Thymus (tissue), 11 donors: ENCODE measurements at regions not wholly inside any gene's neighbourhood (a gene's known extent, or its start where the extent isn't known, plus 50 kb on each side); places are given as distances from the start of the nearest gene placed in this dataset.

Experiments
- DNase-seq, 9 donors: peaks; one replicate each; pipeline ENCODE4 v3.0.0-alpha.2; 2013; ENCODE audit warnings: low spot score in 9 of 9, low read depth in 6 of 9, missing footprints in 1 of 9
- H3K27ac ChIP-seq, 2 donors: one replicate each; pipeline ENCODE4 v1.5.1; 2013; ENCODE audit warnings: control low read depth in 1 of 2, low read depth in 1 of 2, low read length in 1 of 2, mild to moderate bottlenecking in 1 of 2, moderate library complexity in 1 of 2
- H3K27me3 ChIP-seq, 2 donors: one replicate each; pipeline ENCODE4 v1.5.1; 2013; ENCODE audit warnings: low read length in 1 of 2; ENCODE audit not compliant: control insufficient read depth in 2 of 2, insufficient read depth in 1 of 2
- H3K36me3 ChIP-seq, 2 donors: one replicate each; pipeline ENCODE4 v1.5.1; 2013; ENCODE audit warnings: low read length in 1 of 2, mild to moderate bottlenecking in 1 of 2, moderate library complexity in 1 of 2; ENCODE audit not compliant: control insufficient read depth in 2 of 2, insufficient read depth in 2 of 2
- H3K4me1 ChIP-seq, 2 donors: one replicate each; pipeline ENCODE4 v1.5.1; 2013; ENCODE audit warnings: low read length in 2 of 2; ENCODE audit not compliant: control insufficient read depth in 2 of 2, insufficient read depth in 2 of 2
- H3K4me3 ChIP-seq, 2 donors: one replicate each; pipeline ENCODE4 v1.5.1; 2013; ENCODE audit warnings: low read length in 2 of 2, control low read depth in 1 of 2, mild to moderate bottlenecking in 1 of 2
- H3K9me3 ChIP-seq, 2 donors: one replicate each; pipeline ENCODE4 v1.5.1; 2013; ENCODE audit warnings: low read length in 1 of 2, mild to moderate bottlenecking in 1 of 2; ENCODE audit not compliant: control insufficient read depth in 2 of 2, insufficient read depth in 1 of 2
- WGBS: extraction: QIAGEN DNeasy Blood & Tissue Kit; methylation state at CpG from one replicate; pipeline ENCODE4 v1.1.7; 2013; 5-methylcytosine and 5-hydroxymethylcytosine counted together
- donor health status: healthy.

- H3K9me3 ChIP-seq: no peaks in the 10 kb centered on the region
- H3K27ac ChIP-seq: no peak overlapping the region
- no peaks in the 10 kb centered on the region for H3K27me3 ChIP-seq
- no peak for DNase-seq
- H3K36me3 ChIP-seq: no peaks in the 10 kb centered on the region
- no peaks in the 10 kb centered on the region for H3K4me1 ChIP-seq
- over 99% methylated on average over 2 of the region's 2 CpGs for WGBS
- no peak overlapping the region for H3K4me3 ChIP-seq
These were observed 722.5 kb downstream of the ETS1 start for GRCh38 chr11:127864861-127865260.

- Histone ChIP-seq H3K27ac (no peak overlapping the region), H3K36me3 (no peaks in the 10 kb centered on the region), H3K4me3 (no peak overlapping the region), H3K27me3 (no peaks in the 10 kb centered on the region), H3K9me3 (no peaks in the 10 kb centered on the region), H3K4me1 (no peaks in the 10 kb centered on the region)
- no peak for DNase-seq
- 90% methylated on average over 2 of the region's 2 CpGs for WGBS
These were observed 725.0 kb downstream of the ETS1 start for GRCh38 chr11:127862406-127862805.

GRCh38 chr11:127859941-127860354 is 727.4 kb downstream of the ETS1 start:
- H3K36me3 ChIP-seq: no peaks in the 10 kb centered on the region
- no peak overlapping the region for H3K4me3 ChIP-seq
- DNase-seq: no peak
- no peak overlapping the region for H3K27ac ChIP-seq
- no peaks in the 10 kb centered on the region for H3K27me3 ChIP-seq
- 94% methylated on average over 6 of the region's 6 CpGs for WGBS
- H3K4me1 ChIP-seq: no peaks in the 10 kb centered on the region
- no peaks in the 10 kb centered on the region for H3K9me3 ChIP-seq

GRCh38 chr11:127844876-127845275 is 742.5 kb downstream of the ETS1 start:
- Histone ChIP-seq H3K9me3 (no peaks in the 10 kb centered on the region), H3K4me3 (no peak overlapping the region), H3K36me3 (no peaks in the 10 kb centered on the region), H3K27ac (no peak overlapping the region), H3K4me1 (no peaks in the 10 kb centered on the region), H3K27me3 (no peaks in the 10 kb centered on the region)
- no peak for DNase-seq
- WGBS: 93% methylated on average over 4 of the region's 4 CpGs

- H3K27me3 ChIP-seq: no peaks in the 10 kb centered on the region
- H3K4me3 ChIP-seq: no peak overlapping the region
- no peaks in the 10 kb centered on the region for H3K36me3 ChIP-seq
- WGBS: 46% methylated on average over 12 of the region's 12 CpGs
- H3K27ac ChIP-seq: no peak overlapping the region
- H3K9me3 ChIP-seq: no peaks in the 10 kb centered on the region
- peak in 8 of 9 donors; percentile 21 to 66 (median 40) for DNase-seq
- H3K4me1 ChIP-seq: no peaks in the 10 kb centered on the region
These were observed 743.6 kb downstream of the ETS1 start for GRCh38 chr11:127843483-127844396.

GRCh38 chr11:127825183-127825582 is 762.2 kb downstream of the ETS1 start:
- no peaks in the 10 kb centered on the region for H3K27me3 ChIP-seq
- no peaks in the 10 kb centered on the region for H3K36me3 ChIP-seq
- DNase-seq: no peak
- H3K4me3 ChIP-seq: no peak overlapping the region
- H3K9me3 ChIP-seq: no peaks in the 10 kb centered on the region
- 95% methylated on average over 4 of the region's 4 CpGs for WGBS
- no peaks in the 10 kb centered on the region for H3K4me1 ChIP-seq
- H3K27ac ChIP-seq: no peak overlapping the region

- WGBS: 83% methylated on average over 3 of the region's 3 CpGs
These were observed 768.7 kb downstream of the ETS1 start for GRCh38 chr11:127818625-127819024.

GRCh38 chr11:127816962-127817361 is 770.4 kb downstream of the ETS1 start:
- WGBS: 91% methylated on average over 2 of the region's 2 CpGs
- Histone ChIP-seq H3K27me3 (no peaks in the 10 kb centered on the region), H3K9me3 (no peaks in the 10 kb centered on the region), H3K4me1 (no peaks in the 10 kb centered on the region), H3K4me3 (no peak overlapping the region), H3K36me3 (no peaks in the 10 kb centered on the region), H3K27ac (no peak overlapping the region)
- DNase-seq: peak in 1 of 9 donors; percentile 6

More at GRCh38 chr11:127818625-127819024, 768.7 kb downstream of the ETS1 start:
- DNase-seq: peak in 1 of 9 donors; percentile 4
- H3K9me3 ChIP-seq: no peaks in the 10 kb centered on the region
- H3K27ac ChIP-seq: no peak overlapping the region
- no peaks in the 10 kb centered on the region for H3K4me1 ChIP-seq
- no peak overlapping the region for H3K4me3 ChIP-seq
- H3K36me3 ChIP-seq: no peaks in the 10 kb centered on the region
- H3K27me3 ChIP-seq: no peaks in the 10 kb centered on the region

GRCh38 chr11:127815331-127815730 is 772.0 kb downstream of the ETS1 start:
- Histone ChIP-seq H3K9me3 (no peaks in the 10 kb centered on the region), H3K27ac (no peak overlapping the region), H3K27me3 (no peaks in the 10 kb centered on the region), H3K4me1 (no peaks in the 10 kb centered on the region), H3K4me3 (no peak overlapping the region), H3K36me3 (no peaks in the 10 kb centered on the region)
- no peak for DNase-seq
